ENCODE measurements at regions not wholly inside any gene's neighbourhood (a gene's known extent, or its start where the extent isn't known, plus 50 kb on each side); places are given as distances from the start of the nearest gene placed in this dataset.
"Not testable (repeated sequence)": the region's sequence is repeated elsewhere in the genome, so short reads cannot be mapped to it uniquely, and the experiment has no call there.

DNA sequence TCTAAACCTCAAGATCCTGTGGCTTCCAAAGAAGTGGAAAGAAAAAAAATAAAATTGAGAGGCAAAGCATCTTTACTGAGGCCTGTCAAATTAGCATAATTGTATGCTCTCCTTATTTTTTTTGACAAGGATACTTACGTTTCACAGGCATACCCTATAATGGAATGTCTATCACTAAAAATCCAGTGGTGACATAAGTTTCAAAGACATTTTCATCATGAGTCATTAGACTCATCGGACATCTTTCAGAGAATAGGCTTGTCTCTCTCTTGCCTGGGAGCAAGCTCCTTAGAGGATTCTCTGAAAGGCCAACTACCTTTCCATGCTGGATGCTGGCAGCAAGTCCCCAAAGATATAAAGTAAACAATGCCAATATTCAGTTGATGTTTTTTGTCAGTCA is 380.7 kb upstream of the STEAP1 start:
- no peak for DNase-seq

DNA sequence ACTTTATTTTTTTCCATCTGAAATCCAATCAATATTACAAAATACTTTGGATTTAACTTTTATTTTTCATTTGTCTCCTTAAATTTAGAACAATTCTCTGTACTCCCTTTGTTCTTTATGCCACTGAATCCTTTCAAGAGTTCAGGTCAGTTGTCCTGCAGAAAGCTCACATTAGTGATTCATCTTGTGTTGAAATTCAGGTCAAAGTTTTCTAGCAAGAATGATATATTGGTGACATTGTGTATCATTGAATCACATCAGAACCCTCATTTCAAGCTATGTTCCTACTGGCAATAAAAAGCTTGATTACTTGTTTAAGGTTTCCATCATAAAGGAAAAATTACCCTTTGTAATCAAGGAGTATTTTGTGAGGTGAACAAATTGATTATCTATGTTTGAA is 378.8 kb upstream of the STEAP1 start:
- no peak for DNase-seq

DNA sequence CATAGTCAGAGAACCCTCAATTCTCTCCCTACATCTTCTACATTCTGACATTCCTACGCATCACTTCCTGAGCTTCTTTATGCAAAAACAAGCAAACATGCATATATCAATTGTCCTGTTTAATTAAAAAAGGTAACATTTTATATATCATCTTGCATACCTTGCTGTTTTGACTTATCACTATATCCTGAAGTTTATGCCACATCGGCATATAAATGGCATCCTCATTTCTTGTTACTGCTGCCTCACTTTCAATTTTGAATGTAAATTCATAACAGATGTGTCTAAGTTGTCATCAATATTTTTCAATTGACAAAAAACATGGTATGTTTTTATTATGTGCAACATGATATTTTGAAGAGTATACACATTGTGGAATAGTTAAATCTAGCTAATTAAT is 377.3 kb upstream of the STEAP1 start:
- no peak for DNase-seq

DNA sequence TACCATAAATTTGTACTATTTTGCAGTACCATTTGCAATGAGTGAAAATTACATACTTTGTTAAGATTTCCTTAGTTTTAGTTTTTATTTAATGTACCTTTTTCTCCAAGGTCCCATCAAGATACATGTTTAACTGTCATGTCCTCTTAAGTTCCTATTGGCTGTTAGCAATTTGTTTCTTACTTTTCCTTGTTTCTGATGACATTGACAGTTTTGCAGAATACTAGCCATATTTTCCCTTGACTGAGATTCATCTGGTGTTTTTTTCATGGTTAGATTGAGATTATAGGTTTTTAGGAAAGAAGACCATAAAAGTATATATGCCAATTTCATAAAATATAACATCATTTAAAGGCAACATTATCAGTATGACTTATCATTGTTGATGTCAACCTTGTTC is 376.8 kb upstream of the STEAP1 start:
- no peak for DNase-seq

DNA sequence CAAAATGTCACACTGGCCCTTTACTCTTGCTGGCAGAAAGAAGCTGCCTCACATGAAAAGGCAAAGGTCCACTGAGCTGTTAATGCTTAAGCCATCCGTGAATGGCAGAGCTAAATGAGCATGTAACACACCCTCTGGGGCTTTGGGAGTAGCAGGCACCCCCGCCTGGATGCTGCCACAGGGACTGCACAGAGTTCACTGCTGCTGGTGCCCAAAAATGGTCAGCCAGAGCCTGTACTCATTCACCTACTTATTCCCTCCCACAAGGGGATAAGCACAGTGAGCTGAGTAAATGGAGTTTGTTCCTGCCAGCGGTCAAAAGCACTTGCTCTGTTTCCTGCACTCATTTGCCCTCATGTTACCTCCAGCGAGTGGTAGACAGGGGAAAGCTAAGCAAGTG is 374.0 kb upstream of the STEAP1 start:
- no peak for DNase-seq

DNA sequence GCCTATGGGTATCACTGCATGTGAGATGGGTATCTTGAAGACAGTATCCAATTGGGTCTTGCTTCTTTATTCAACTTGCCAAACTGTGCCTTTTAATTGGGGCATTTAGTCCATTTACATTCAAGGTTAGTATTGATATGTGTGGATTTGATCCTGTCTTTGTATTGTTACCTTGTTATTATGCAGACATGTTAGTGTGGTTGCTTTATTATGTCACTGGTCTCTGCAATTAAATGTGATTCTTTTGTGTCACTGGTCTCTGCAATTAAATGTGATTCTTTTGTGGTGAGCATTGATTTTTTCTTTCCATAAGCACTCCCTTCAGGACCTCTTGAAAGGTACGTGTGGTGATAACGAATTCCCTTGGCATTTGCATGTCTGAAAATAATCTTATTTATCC is 357.8 kb upstream of the STEAP1 start:
- DNase-seq, result no peak

DNA sequence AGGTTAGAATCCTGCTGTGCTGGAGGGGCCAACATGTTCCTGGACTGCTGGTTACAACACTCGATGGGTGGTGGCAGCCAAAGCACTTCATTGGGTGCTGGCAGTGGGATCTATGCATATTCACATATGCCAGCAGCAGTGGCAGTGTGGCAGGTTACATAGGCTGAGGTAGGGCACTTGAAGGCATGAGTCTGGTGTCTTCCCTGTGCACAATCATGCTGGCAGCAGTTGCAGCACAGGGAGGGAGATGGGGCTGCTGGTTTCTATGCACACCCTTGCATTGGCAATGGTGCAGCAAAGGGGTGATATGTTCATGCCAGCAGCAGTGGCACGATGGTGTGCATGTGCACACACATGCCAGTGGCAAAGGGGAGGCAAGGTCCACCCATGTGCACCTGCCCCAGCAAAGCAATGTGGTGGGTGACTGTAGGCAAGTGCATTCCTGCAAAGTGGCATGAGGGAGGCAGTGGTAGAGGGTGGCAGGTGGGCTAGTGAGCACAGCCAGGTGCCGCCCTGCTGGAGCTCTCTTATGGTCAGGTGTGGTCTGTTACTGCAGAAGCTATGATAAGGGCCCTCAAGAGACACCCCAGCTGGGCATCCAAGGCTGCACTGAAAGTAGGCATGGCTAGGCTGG is 356.2 kb upstream of the STEAP1 start:
- no peak for DNase-seq

DNA sequence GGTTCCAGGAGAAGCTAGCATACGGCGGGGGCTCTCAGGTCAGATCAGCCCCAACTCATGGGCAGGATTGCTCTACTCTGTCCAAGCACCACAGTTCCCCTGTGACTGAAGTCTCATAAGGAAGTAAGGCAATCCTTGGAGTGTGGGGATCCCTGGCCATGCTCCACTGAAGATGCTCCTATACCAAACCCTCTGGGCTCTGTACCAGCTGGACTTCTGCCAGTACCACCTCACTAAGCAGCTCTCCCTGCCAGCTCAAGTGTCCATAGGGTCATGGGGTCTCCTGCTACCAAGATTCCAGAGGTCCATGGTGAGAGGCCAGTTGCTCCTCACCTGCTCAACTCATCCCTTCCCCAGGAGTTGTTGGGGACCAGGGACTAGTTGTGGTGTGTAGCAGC is 355.7 kb upstream of the STEAP1 start:
- no peak for DNase-seq

DNA sequence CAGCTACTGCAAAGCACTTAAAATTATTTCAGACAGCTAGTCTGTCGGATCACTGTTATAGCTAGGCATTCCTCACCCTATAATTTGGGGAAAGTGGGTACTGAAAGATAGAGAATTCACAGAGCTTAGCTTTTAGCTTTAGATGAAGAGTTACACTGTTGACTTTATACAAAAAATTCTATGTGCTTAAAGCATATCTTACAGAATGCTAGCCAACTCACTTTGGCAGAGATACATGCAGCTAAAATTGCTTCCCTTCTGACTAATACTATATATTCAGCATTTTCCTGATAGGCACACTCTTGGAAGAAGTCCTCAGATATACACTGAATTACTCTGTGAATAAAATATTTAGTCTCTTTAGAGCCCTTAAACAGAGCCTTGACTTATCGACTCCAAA is 353.5 kb upstream of the STEAP1 start:
- no peak for DNase-seq

DNA sequence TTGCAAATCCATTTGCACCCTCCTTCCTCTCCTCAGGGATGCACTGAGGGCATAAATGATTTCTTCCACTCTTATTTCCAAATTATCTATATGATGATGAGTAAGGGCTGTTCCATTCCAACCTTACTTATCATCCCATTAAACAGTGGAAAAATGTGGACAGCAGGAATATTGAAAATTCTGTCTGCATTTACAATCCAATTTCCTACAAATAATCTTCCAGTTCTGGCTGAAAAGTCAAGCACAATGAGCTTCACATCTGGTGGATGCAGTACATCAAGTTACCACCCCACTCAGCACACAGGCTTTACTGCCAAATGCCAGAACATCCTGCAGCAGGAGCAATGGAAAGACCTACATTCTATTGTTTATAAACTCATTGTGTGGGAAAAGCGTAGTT is 345.0 kb upstream of the STEAP1 start:
- no peak for DNase-seq

DNA sequence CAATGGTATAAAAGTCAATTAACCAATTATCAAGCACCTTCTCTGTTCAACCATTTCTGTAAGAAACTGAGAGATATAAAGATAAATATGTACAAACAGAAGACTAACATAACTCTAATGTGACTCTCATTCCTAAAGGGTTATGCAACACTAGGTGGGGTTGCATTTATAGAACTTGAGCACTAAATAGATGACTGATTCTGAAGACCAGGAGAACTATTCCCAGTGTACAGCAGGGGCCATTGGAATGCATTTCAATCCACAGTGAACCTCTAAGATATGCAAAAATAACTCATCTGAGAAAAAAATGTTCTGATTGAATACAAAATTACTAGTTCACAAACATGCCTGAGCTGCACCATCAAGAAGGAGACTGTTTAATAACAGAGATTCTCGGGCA is 341.2 kb upstream of the STEAP1 start:
- no peak for DNase-seq

DNA sequence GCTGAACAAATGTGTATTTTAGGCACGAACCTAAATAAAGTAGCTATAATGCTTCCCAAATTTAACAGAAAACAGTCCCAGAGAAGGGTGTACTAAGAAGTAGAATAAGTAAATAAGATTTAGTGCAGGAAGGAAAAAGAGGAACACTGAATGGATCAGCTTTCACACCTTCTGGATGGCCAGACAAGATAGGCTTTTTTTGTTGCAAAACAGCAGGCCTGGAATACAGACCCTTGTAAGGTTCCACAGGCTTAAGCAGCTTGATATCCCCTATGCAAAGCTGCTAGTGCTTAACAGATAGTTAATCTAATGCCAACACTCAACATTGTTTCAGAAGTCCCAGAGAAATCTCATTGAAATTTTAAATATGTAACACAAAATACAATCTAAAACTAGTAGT is 328.1 kb upstream of the STEAP1 start:
- DNase-seq, result no peak

DNA sequence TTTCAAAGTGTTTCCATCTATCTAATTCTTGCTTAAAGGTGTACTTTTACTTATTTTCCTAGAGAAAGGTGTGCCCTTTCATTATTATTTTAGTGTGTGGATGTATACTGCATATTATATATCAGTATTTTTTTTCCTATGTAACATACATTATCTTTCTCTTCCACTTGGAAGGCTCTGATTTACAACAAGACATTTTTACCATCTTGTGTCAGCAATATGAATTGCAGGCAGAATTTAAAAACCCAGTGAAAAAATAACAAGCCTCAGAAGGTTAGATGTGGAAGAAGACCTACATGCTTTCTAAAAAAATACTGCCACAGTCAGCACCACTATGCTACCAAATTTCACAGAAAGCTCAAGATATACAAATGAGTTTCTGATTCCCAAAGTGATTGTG is 327.7 kb upstream of the STEAP1 start:
- DNase-seq, result no peak

DNA sequence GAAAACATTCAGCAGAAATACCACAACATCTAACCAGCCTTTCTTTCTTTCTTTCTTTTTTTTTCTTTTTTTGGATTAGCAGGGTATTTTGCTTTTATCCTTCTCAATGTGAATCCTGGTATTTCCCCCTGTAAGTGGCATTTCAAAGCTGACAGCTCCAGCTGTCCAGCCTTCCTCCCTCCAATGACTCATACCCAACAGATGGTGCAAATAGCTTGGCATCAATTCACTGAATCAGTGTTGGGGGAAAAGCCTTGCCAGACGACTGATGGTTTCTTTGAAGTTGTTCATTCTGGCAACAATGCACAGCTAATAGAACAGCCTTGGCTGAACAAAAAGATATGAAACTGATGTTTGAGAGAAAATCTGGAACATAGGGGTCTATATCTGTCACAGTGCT is 316.8 kb upstream of the STEAP1 start:
- no peak for DNase-seq

DNA sequence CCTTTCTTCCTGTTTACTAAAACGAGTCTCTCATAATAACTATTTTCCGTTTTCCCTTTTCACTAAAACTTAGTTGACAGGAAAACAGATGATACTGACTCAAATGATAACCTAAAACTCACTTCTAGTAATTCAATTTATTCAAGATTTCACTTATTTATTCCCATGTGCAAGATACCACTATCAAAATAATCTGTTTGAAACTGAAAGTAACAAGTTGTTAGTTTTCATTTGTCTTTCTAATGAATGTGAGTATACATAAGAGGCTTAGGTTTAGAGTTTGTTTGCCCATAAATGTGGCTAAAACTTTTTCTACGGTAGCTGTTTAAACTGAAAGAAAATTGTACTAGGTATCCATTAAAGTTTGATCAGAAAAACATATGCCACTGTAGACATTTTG is 314.9 kb upstream of the STEAP1 start:
- no peak for DNase-seq

DNA sequence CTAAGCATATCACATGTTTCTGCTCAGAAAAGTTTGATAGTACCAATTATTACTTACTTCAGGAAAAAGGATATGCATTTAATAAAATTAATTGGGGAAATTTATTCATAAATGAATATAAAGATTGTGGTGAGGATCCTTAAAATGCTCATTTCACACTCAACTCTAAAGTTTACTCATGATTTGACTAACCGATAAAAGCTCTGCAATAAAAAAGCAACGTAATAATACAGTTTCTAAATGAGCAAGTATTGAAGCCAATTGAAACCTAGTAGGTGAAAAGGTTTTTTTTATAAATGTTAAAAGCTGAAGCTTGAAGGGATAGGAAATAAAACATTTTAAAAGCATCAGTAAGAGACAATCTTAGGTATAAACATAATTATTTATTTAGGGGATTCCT is 308.3 kb upstream of the STEAP1 start:
- no peak for DNase-seq

DNA sequence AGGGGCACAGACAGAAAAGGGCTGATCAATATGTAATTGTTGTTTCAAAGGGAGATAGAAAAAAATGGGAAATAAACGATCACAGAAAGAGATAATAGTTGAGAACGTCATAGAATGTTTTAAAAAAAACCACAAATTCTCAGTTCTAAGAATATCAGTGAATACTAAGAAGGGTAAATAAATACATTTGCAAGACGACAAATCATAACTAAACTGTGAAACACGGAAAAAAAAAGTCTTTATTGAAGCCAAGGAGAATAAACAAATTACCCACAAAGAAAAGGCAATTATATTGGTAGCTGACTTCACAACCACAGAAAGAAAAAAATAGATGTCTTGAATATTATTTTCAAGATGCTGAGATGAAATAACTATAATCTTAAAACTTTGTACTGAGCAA is 305.2 kb upstream of the STEAP1 start:
- DNase-seq, result no peak

DNA sequence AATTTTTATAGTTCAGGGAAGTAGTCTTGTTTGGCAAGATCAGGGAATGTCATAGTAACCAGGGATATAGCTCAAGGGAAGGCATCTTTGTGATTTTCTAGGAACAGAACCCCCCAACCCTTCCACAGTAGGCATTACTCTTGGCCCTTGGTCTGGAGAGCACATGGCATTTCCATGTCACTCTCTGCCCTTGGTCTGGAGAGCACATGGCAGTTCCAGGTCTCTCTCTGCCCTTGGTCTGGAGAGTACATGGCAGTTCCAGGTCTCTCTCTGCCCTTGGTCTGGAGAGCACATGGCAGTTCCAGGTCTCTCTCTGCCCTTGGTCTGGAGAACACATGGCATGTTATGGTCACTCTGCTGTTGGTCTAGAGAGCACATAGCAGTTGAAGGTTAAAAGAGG is 297.2 kb upstream of the STEAP1 start:
- not testable (repeated sequence) for DNase-seq

DNA sequence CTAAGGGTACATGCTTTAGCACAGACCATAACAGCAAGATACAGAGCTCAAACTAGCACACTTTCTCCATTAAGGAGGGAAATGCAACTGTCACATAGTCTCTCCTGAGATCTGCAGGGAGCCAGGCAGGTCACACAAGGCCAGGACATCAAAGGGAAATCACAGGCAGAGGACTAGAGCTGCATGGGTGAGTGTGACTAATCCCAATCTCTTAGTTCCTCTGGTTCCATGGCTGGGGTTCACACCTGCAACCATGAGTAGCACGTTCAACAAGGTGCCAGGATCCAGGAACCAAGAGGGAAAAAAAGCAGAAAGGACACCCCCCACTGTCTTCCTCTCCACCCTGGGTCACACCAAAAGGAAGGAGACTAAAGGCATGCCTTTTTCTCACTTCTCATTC is 296.5 kb upstream of the STEAP1 start:
- DNase-seq, result no peak

DNA sequence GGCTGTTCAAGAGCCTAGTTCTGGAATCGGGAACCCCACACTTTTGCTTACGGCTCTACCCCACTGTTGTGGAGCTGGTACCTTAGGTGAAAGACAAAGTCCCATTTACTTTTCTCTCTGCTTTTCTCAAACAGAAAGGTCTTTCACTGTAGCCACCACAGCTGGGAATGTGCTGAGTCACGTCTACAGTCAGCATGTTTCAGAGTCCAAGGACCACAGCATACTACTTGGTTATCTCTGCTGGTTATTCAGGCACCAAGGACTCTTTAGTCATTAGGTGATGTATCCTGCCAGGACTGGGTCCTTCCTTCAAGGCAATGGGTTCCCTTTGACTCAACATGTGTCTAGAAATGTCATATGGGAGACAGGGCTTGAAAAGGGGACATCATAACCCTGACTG is 266.8 kb upstream of the STEAP1 start:
- DNase-seq, result no peak

DNA sequence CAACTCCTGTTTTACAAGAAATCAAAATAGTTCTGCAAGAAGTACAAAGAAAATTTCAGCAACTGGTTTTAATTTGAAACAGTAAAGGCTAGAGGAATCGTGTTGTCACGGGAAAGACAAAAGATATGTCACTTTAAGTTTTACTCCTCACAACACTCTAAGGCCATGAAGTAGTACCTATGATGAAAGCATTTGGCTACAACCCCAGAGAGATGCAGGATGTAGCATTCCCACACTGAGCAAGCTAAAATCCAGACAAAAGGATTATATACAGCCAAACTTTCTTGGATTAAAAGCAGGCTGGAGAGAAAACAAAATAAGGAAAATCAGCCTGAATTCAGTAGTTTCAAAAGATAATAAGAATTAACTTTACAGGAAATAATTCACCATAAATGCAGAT is 245.5 kb upstream of the STEAP1 start:
- DNase-seq, result no peak

DNA sequence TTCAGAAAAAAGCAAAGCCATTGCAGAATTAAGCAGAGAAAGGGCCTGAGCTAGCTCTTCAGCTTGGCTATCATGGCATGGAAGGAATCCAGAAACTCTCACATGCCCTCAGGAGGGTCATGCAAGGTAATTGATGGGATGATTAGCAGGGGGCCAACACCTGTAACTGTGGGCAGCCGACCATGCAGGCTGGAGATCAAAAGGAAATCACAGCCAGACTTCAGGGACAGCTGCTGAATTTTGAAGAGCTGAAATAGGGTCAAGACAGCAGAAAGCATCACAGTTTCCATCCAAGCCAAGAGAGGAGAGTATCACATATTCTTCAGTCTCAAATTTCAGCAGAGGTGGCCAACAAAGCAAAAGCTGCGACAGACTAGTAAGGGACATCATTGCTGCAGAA is 239.6 kb upstream of the STEAP1 start:
- DNase-seq, result no peak

DNA sequence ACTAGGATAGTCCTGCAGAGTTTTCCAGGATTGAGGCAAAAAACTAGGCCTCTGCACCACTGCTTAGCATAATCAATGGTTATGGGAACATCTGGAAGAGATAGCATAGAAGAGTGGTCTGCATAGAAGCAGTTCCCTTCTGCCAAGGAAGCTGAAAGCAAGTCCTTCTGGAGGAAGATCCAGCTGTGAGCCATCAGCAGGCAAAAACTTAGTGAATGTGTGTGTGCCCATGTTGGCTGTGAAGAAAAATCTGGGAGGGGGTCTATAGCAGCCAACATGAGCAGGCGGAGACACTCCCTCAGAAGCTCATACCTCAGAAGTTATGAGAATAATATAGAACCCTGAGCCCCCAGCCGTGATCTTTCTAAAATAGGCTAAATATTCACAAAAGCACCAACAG is 228.1 kb upstream of the STEAP1 start:
- DNase-seq, result no peak

DNA sequence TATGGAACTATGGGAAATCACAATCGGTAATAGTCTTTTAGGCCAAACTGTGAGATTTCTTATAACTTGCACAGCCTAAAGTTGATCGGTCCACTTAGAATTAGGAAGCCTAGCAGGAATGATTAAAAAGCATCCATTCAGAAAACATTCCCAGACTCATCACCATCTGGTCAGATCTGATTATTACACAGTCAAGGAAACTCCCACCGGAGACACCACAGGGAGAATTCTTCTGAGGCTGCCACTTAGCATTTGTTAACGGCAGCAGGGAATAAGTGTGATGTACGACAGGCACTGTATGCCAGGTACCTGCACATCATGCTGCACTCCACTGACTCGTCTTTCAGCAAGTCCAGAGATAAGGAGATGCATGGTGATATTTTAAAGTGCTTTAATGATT is 227.6 kb upstream of the STEAP1 start:
- no peak for DNase-seq

DNA sequence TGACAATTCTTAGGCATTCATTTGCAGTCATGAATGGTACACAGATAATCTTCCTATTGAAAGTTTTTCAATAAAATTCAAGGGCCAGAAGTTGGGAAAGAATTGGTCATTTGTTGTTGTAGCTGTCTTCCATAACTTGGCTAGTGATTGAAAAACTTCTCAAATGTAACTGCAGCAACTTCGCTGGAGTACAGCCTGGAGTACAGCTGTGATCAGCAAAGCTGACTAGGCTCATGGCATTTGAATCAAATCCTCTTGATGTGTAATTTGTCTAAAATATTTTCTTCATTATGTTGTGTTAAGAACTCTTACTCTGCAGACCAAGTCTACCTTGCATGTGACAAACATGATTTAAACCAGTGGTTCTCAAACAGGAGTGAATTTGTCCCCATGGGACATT is 226.5 kb upstream of the STEAP1 start:
- DNase-seq, result no peak

DNA sequence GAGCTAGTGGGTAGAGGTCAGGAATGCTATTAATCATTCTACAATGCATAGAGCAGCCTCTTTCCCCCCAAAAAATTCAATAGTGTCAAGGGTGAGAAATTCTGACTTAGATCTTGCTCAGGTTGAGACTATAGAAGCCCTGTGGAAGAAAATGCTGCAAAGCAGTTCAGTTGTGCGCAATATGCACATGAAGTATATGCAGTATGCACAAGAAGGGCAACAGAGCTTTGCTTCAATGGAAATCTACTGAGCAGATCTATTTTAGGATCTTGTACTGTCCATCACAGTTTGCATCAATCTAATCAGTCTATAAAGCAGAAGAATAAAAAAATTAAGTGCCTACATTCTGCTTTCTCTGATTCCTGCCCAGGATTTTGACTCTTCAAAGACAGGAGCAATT is 225.8 kb upstream of the STEAP1 start:
- no peak for DNase-seq

Measured in Kasumi-1 (cell line).